ENCODE measurements at regions not wholly inside any gene's neighbourhood (a gene's known extent, or its start where the extent isn't known, plus 50 kb on each side); places are given as distances from the start of the nearest gene placed in this dataset.

- TF ChIP-seq POLR2A (IDR thresholded peaks at IDR 0.05; ENCODE audit: low read length) (no peak), CEBPB (IDR thresholded peaks at IDR 0.05) (no peak), SMC3 (IDR thresholded peaks at IDR 0.05) (no peak), NR3C1 (IDR thresholded peaks at IDR 0.05) (no peak), CTCF (IDR thresholded peaks at IDR 0.05) (no peak), PHF8 (IDR thresholded peaks at IDR 0.05; ENCODE audit: borderline replicate concordance, low read depth) (no peak), HOXA7 (CRISPR knock-in tag; IDR thresholded peaks at IDR 0.05) (no peak), KDM5A (IDR thresholded peaks at IDR 0.05) (no peak), ZFP36 (IDR thresholded peaks at IDR 0.05; ENCODE audit: borderline replicate concordance, partially characterized antibody) (no peak), RFX5 (IDR thresholded peaks at IDR 0.05) (no peak), REST (IDR thresholded peaks at IDR 0.05) (no peak), RAD21 (conservative IDR thresholded peaks at IDR 0.05 in 1 of 2, IDR thresholded peaks at IDR 0.05 in 1 of 2) (no peak)
Measured at GRCh38 chr3:74360406-74360805, 254.1 kb downstream of the CNTN3 start.
